Cardiac muscle cell (in vitro differentiated cells and primary cell): ENCODE measurements at regions not wholly inside any gene's neighbourhood (a gene's known extent, or its start where the extent isn't known, plus 50 kb on each side); places are given as distances from the start of the nearest gene placed in this dataset.
"Not testable (repeated sequence)": the region's sequence is repeated elsewhere in the genome, so short reads cannot be mapped to it uniquely, and the experiment has no call there.

Source experiments
- DNase-seq, 2 donors: peaks; one replicate each; pipeline versions ENCODE4 v3.0.0 to v3.0.0-alpha.2; 2010 to 2017; ENCODE audit warnings: low read depth in 1 of 2, low spot score in 1 of 2
- H3K27ac ChIP-seq: fragments of 200-600 bp; sonication (generic); 2 replicates; pipeline ENCODE4 v1.5.1; 2016
- H3K27me3 ChIP-seq: fragments of 200-600 bp; sonication (generic); 2 replicates; pipeline ENCODE4 v1.6.0; 2016; ENCODE audit warnings: control low read depth
- H3K36me3 ChIP-seq: fragments of 200-600 bp; sonication (generic); 2 replicates; pipeline ENCODE4 v1.5.1; 2016; ENCODE audit warnings: control low read depth
- H3K4me1 ChIP-seq: fragments of 200-600 bp; sonication (generic); 2 replicates; pipeline ENCODE4 v1.8.1; 2017; ENCODE audit warnings: low read depth, mild to moderate bottlenecking, mixed run types
- H3K4me3 ChIP-seq: fragments of 200-600 bp; sonication (generic); 2 replicates; pipeline ENCODE4 v1.5.1; 2016; ENCODE audit warnings: mild to moderate bottlenecking
- H3K9me3 ChIP-seq: fragments of 200-600 bp; sonication (generic); 2 replicates; pipeline ENCODE4 v1.5.1; 2017; ENCODE audit warnings: low read depth, mild to moderate bottlenecking, control low read depth
- CTCF ChIP-seq: IDR thresholded peaks from 2 replicates; pipeline ENCODE4 v1.5.1; 2012; ENCODE audit warnings: low read depth, mild to moderate bottlenecking, low read length

DNA sequence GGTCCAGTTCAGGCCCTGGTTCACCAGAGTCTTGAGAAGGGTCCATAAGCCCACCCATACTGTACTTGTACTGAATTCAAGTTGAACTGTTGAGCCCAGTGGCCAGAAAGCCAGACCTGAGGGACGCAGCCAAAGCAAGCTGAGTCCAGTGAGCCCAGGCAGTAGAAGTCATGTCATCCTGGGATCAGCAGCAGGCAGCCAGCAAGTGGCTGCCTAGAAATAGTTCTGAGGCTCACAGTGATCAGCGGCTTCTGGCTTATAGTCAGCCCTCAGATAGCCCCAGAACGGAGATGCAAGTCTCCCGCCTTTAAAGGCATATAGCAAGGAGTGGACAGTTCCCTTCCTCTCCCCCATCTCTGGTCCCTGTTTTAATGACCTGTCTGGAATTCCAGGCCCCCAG lies 347.1 kb downstream of the FBXW7 start:
- H3K9me3 ChIP-seq: no peaks in the 10 kb centered on the region
- no peaks in the 10 kb centered on the region for H3K36me3 ChIP-seq
- H3K4me3 ChIP-seq: no peak overlapping the region
- peak in 1 of 2 donors; percentile 45 for DNase-seq
- TF ChIP-seq CTCF: no peak
- no peaks in the 10 kb centered on the region for H3K4me1 ChIP-seq
- no peak overlapping the region for H3K27ac ChIP-seq
- peaks cover 17% of the 10 kb centered on the region for H3K27me3 ChIP-seq

DNA sequence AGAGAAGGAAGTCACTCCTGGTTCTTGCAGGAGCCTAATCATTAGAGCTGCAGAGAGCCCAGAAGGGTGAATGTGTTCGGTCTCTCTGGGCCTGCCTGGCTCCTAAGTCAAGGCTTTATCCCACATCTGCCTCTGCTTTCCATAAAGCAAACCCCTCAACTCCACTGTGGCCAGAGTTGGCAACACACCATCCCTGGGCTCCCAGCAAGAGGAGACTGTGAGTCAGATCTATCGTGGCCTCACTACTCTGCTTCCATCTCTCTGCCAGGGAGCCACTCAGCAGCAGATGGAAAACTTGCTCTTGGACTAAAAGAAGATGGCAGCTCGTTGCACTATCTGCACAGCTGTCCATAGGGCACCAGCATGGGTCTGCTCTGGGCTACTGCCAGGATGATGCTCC lies 348.2 kb downstream of the FBXW7 start:
- no peaks in the 10 kb centered on the region for H3K36me3 ChIP-seq
- no peak for TF ChIP-seq CTCF
- no peak overlapping the region for H3K27ac ChIP-seq
- no peak for DNase-seq
- no peaks in the 10 kb centered on the region for H3K4me1 ChIP-seq
- H3K27me3 ChIP-seq: peaks cover 17% of the 10 kb centered on the region
- H3K9me3 ChIP-seq: no peaks in the 10 kb centered on the region
- no peak overlapping the region for H3K4me3 ChIP-seq

DNA sequence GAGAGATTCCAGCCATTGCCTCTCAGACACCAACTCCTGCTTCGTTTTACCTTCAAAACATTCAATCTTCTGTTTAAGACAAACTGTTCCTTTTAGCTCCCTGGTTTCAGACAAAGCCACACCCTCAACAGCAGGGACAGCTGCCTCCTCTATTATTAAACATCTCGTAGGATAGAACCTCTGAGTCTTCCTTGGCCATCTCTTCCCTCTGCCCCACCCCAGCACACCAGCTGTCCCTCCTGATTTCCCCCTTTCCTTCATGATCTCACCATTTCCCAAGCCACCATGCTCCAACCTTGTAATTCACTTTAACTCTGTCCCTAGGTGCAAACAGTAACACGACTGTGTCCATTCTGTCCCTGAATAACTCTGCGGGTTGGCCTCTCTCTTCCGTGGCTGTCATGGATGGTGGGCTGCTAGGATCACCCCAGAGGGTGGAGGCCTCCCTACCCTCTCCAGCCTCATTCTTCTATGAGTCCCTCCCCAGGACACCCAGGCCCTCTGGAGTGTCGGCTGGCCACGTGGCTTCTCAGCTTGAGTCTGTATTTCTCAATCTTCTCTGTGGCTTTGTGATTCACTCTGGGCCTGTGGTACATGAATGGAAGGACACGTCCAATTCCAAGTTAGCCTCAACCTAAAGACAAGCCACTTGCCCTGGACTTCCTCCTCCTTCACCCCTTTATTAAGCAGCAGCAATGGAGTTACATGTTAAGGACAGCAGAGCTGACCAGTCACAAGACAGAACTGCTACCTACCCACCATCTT lies 349.9 kb downstream of the FBXW7 start:
- peaks cover 8% of the 10 kb centered on the region for H3K27me3 ChIP-seq
- H3K4me1 ChIP-seq: no peaks in the 10 kb centered on the region
- H3K4me3 ChIP-seq: no peak overlapping the region
- no peak for TF ChIP-seq CTCF
- no peak for DNase-seq
- no peaks in the 10 kb centered on the region for H3K9me3 ChIP-seq
- no peak overlapping the region for H3K27ac ChIP-seq
- no peaks in the 10 kb centered on the region for H3K36me3 ChIP-seq

DNA sequence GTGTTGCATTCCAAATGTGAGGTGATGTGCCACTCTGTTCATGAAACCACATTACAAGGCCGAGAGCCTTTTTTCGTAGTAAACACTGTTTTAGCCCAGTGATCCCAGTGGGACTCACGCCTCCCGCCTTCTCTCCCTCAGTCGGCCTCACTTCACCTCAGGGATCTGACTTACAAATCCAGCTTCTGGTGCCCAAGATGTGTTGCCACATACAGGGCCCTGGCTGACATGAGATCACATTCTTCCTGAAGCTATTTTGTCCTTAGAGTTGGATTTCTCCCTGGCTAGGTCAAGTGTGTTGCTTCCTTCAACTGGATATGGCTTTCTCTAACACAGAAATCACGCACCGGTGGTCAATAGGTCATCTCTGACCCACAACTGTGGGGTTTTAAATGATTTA lies 354.7 kb downstream of the FBXW7 start:
- H3K4me3 ChIP-seq: no peak overlapping the region
- DNase-seq: no peak
- no peak for TF ChIP-seq CTCF
- no peaks in the 10 kb centered on the region for H3K9me3 ChIP-seq
- no peak overlapping the region for H3K27ac ChIP-seq
- H3K4me1 ChIP-seq: no peaks in the 10 kb centered on the region
- peaks cover 2% of the 10 kb centered on the region for H3K27me3 ChIP-seq
- no peaks in the 10 kb centered on the region for H3K36me3 ChIP-seq

DNA sequence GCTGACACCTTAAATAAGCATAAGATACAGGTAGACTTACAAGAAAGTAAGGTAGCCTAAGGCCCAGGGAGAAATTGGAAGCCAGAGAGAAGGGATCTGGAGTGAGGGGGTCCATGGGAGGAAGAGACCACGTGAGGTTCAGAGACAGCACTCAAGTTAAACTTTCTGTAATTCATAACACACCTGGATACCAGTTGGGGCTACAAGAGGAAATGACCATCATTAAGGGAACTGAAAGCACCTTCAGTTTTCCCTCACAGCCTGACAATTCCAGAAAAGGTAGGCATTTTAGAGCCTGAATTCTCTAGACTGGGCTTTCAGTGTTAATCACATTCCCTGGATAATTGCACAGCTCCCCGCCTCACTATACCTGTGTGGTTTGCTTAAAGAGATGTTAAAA lies 355.5 kb downstream of the FBXW7 start:
- no peak overlapping the region for H3K27ac ChIP-seq
- H3K27me3 ChIP-seq: no peaks in the 10 kb centered on the region
- H3K4me3 ChIP-seq: no peak overlapping the region
- no peak for TF ChIP-seq CTCF
- H3K4me1 ChIP-seq: no peaks in the 10 kb centered on the region
- no peak for DNase-seq
- H3K36me3 ChIP-seq: no peaks in the 10 kb centered on the region
- H3K9me3 ChIP-seq: no peaks in the 10 kb centered on the region

DNA sequence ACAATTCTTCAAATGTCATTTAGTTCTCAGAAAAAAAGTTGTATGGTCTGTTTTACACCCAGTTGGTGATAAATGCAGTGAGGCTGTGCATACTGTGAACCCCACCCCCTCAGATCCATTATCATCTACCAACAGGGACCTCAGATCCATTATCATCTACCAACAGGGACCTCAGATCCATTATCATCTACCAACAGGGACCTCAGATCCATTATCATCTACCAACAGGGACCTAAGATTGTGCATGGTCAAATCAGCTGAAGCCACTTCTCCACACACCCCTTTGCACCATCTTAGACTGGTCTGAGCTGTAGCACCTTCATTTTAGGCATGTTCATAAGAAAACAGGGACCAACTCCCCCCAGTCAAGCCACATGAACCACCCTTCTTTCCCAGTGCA lies 358.4 kb downstream of the FBXW7 start:
- not testable (repeated sequence) for H3K4me3 ChIP-seq, H3K27me3 ChIP-seq, DNase-seq, H3K9me3 ChIP-seq, H3K4me1 ChIP-seq, H3K36me3 ChIP-seq, H3K27ac ChIP-seq
